ENCODE measurements at regions not wholly inside any gene's neighbourhood (a gene's known extent, or its start where the extent isn't known, plus 50 kb on each side); places are given as distances from the start of the nearest gene placed in this dataset.

DNA sequence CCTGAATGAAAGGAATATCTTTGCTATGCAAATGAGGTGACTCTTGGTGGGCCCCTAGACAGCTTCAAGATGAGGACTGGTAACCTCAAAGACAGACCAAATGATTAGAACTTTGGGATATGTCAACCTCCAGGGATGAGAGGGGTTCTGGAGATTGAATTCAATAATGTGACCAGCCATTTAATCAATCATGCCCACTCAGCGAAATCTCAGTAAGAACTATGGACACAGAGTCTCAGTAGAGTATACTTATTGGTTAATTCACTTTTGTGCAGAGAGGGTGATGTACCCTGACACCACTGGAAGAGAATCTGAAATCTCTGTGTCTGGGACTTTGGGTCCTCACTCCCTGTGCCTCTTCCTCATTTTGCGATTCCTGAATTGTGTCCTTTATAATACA lies 662.8 kb downstream of the OLFM4 start:
- no peak for DNase-seq (ENCODE audit: low spot score)

DNA sequence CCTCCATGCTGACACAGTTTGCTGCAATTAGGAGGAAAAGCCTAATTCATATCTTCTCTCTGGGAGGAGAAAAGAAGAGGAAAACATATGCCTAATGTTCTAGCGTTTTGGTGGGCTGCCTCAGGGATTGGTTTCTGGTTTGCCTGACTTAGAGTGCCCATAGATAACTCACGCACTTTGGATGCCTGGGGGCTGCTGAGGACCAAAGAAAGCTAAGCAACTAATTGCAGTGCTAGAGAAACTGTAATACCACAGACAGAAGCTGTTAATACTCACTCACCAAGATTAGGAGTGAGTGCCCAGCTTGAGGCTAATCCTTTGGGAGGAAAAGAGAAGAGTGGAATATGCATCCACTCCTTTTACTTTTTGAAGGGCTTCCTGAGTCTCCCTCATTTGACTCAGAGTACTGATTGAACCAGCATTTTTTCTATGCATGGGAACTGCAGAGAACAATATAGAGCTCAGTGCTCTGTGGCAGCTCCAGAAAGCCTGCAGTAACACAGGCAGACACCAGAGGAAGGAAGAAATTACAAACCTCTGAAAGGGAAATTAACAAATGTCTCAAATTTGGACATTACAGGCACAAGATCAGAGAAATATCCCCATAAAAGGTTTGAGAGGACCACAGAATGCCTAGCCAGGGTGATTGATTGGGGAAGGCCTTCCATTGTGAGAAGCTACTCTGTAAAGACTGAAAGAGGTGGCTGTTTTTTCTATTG lies 666.4 kb downstream of the OLFM4 start:
- peak; percentile 43 for DNase-seq (ENCODE audit: low spot score)

DNA sequence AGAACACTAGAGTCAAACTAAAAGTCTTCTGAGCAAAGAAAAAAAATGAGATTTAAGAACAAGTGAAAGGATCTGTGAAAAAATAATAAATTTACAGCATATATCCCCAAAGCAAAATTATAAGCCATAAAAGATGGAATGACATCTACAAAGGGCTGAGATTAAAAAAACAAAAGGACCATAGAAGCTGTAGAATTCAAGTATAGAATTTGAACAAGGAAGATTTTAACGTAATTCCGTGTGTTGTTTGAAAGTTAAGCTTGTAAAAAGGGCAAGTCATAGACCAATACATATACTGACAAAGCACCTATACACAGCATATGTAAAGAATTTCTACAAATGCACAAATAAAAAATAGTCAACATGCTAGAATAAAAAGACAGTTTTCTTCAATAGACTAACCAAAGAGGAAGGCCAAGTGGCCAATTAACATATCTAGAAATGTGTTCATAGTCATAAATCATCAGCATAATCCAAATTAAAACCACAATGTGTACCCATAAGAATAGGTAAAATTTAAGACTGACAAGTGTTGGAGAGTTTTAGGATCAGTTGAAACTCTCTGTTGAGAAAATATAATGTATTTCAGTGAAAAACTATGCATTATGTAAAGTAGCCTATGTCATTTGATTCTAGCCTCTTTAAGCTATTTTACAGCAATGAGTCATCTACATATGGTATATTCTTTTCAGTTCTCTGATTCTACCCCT lies 674.9 kb downstream of the OLFM4 start:
- no peak for DNase-seq (ENCODE audit: low spot score)

DNA sequence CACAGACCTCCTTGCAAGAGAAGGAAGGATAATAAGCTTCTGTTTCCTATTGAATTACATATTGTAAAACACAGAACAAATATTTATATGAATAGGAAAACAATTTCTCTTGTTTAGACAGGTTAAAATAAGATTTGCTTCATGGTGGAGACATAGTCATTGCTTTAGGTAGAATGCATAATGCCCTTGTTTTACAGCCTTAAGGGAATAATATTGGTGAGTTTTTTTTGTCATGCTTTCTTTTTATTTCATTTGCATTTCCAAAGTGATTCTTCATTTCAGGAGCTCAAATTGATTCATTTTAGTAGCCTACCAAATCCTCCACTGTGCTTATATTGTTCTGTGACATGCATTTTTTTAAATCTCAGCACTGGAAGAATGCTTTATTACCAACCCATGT lies 690.7 kb downstream of the OLFM4 start:
- DNase-seq (ENCODE audit: low spot score) = no peak

DNA sequence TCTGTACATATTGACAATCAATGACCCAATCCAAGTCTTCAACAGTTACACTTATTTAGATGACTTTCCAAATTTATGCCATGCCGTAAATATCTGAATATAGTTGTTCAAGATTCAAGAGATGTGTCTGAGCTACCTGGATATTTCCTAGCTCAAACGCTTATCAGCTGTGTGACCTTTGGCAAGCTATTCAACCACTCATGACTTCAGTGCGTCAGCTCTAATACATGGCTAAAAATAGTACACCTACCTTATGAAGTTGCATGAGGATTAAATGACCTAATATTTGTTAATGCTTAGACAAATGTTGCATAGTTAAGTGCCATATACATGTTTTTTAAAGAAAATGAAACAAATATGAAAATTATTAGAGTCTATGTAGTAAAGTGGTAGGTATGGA lies 704.1 kb downstream of the OLFM4 start:
- no peak for DNase-seq (ENCODE audit: low spot score)

DNA sequence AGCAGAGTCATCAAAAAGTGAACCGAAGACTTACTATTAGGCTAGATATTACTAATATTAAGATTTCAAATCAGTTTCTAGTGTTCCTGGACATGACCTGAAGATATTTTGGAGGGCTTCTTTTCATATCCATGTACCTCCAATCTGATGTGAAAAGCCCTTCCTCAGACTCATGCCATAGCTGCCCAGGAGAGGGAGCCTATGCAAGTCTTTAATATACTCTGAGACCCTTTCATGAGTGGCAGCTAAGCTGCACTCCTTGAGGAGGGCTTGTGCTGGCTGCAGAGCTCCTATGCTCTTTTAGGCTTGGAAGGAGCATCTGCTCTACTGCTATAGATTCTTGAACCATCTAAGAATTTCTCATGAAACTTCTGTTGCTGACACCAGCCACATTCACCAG lies 715.3 kb downstream of the OLFM4 start:
- DNase-seq (ENCODE audit: low spot score) = no peak

DNA sequence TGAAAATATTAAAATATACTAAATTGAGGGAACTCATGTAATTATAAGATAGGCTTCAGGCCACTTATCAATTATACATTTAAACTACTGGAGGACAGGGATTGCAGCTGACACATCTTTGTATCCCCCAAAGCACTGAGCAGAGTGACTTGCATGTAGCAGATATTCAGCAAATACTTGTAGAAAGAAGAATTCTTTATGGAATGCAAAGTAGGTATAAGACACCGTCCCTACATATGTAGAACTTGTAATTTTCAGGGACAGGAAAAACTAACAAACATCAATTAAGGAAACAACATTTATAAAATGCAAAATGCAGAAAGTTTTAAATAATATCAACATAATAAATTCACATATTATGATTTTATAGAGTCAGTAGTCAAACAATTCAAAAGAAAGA lies 719.2 kb downstream of the OLFM4 start:
- no peak for DNase-seq (ENCODE audit: low spot score)

DNA sequence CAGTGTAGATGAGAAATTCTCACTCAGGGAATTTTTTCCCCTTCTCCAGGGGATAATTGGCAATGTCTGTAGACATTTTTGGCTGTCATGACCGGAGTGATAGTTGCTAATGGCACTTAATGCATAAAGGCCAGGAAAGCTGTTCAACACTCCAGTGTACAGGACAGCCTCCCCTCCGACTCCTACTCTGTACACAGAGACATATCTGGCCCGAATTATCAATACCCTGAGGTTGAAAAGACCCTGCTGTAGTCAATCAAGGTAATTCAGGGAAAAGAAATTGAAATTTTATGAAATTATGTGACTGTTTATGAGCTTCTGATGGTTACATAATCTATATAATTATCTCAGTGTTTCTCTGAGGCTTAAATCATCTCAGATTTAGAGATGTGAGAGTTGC lies 720.7 kb downstream of the OLFM4 start:
- no peak for DNase-seq (ENCODE audit: low spot score)

DNA sequence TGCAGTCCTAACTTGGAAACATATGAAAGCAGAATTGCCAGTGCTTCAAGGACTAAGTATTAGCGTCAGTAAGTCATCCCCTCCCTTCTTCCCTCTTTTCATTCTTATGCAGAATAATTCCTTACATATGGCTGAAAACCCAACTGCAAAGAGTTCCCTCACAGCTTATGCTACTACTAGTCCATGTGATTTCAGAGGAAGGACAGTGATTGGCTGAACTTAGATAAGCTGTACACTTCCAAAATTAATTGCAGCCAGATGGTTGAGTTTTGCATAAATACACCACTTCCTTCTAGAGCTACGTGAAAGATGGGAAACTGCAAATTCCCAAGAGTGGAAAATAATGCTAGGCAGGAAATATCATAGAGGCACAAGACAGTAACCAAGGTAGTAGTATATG lies 730.4 kb downstream of the OLFM4 start:
- DNase-seq (ENCODE audit: low spot score) = no peak

DNA sequence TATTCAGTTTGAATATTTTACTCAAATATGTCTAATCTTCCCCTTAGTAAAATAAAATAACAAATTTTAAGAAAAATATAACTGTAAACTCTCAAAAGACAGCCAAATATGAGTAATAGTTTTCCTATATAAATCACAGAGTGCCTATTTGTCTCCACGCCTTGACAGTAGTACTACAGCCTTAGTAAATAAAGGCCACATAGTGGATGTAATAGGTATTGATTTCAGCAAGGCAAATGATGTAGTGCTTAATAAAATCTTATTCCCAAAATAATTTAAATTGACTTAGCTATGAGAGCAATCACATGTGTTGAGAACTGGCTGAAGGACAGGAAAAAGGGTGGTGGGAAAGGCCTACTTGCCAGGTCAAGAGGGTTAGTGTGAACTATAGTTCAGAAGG lies 747.2 kb downstream of the OLFM4 start:
- DNase-seq (ENCODE audit: low spot score) = no peak

DNA sequence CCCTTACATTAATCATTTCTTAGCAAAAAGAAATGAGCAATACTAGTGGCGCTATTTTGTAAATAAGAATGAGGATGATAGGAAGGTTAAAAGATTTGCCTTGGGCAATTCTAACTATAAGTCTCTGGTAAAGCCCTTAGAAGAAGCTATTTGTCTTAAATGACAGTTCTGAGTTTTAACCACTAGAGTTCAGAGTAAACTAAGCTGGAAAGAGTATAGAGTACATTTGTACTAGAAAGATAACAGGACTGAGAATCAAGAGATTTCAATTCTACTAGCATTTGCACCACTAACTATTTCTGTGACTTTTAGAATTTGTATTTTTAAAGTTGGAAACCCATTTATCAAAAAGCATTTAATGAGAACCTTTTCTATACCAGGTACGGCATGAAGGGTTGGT lies 750.3 kb downstream of the OLFM4 start:
- DNase-seq (ENCODE audit: low spot score) = no peak

DNA sequence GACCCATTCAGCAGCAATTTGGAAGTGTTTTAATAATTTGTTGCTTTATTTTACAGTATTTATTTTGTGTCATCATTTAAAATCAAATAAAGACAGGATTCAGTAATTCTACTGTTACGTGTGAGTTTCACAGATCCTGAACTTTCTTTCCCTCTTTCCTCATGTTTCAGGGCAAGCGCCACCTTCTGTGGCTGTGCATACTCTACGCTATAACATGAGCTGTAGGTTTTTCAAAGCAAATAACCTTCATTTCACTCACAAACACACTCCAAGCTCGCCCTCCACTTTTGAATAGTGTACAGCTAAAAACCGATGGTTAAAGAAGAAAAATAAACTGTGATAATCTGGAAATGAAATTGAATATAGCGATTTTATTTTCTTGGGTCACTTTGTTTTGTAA lies 753.3 kb downstream of the OLFM4 start:
- DNase-seq (ENCODE audit: low spot score) = no peak

DNA sequence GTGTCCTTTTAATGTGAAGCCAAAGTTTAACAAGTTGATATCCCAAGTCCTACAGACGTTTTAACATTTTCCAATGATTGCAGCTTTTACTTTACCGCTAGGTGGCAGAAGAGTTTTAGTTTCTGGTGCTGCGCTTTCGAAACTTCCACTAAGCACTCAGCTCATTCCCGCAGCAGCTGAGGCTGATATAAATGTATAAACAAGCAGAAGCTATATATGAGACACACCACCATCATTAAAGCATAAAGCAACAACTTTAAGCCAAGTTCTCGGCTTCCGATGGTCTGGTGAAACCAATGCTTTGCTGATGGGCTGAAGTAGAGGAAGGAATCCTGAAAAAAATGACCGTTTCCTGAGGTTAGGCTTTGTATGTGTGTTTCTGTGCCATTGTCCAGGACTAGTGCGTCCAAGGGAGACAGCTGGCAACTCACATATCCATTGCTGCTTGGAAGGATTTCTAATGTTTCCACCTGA lies 753.9 kb downstream of the OLFM4 start:
- DNase-seq (ENCODE audit: low spot score) = peak; percentile 52

DNA sequence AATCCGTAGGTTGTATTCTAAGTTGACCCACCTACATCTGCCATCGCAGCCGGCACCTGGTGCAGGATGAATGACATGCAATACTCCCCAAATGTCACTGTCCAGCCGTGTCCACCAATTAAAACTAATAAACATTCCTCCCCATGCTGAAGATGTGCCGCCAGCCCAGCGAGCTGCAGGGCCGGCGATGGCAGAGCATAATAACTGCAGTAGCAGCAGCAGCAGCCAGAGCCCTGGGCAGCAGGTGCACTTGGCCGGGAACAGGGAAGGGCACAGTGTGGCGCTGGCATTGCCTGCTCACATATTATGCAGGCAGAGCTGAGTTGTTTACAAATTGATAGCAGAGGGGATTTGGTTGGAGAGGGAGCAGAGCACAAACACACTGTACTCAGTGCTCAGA lies 754.9 kb downstream of the OLFM4 start:
- peak; percentile 38 for DNase-seq (ENCODE audit: low spot score)

DNA sequence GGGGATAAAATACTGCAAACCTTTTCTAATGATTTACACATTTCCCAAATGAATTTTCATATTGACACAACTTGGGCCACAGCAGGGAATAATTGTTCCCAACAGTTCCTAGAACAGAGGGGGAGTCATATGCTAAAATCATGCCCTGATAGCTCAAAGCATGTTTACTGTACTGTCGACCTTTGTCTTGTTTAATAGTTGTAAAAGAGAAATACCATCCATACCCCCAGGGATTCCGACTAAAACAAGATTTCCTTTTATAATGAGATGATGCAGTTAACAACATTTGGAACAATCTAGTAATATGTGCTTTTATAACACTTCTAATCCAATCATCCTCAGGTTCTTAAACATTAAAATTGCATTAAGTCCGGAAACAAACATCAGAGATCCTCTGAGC lies 759.7 kb downstream of the OLFM4 start:
- DNase-seq (ENCODE audit: low spot score) = no peak

DNA sequence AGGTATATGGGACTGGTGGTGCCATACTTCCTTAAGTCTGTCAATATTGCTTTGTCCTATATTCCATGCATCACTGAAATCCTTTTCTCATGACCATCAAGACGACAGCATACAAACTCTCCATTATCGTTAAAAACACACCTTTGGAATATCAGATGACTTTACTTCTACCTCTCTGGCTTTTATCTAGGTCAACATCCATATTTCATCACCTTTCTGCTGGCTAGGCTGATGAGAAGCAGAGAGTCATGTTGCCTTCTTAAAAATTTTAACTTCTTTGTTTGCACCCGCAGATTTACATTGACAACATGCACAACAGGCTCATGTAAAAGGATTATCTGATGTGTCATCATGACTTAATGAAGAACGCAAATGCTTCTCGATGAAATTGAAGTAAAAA lies 771.4 kb downstream of the OLFM4 start:
- DNase-seq (ENCODE audit: low spot score) = no peak

DNA sequence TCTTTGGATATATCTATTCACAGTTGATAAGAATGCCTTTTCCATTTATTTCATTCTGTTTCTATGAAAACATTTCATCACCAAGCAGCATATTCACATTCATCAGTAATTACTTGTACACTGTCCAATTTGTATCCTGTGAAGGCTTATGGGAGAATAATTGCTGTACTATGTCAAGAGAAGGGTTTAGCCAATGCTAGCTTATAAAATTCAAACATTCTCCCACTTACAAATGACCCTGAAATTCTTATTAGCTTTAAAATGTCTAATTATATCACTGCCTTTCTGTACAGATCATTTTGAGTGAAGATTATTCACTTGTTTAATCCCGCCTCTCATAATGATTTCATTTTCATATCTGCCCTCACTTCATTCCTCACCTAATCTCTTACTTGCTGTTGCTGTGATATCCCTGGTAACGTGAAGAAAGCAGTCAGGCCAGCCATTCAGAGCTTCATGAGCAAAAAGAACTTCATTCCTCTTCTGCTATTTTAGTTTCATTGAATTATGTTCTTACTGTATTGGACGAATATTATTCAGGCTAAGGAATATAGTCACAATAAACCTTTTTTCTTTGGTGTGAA lies 778.7 kb downstream of the OLFM4 start:
- no peak for DNase-seq (ENCODE audit: low spot score)

DNA sequence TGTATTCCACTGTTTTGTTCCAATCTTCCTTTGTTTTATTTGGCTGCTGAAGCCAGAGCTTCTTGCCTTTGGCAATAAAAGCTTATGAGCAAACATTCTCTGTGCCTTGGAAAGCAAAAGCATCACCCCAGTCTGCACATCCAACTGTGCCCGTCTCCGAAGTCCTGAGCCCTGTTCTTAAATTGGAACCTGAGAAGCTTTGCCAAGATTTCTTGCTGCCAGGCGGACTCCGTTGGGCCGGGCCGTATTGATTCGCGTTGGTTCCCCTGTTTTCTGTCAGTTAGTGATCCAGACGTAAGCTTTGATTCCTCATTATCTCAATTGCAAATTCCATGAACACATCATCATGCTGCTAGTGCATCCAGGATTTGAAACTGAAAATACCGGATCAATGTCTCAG lies 793.0 kb downstream of the OLFM4 start:
- no peak for DNase-seq (ENCODE audit: low spot score)

DNA sequence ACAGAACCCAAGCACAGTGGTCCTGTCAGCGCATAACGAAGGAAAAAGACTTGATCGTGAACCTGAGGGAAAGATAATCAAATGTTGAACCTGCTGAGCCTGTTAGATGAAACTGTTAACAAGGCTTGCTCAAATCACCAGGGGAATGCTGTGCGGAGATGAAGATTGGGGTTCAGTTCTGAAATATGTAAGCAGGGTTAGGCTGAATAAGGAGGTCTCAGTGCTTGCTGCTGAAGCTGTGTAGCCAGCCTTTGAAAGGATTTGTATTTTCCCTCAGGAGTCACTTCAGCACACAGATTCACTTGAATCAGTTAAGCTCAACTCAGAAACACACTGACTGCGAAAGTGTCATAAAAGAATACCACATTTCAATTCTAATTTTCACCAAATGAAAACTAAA lies 793.5 kb downstream of the OLFM4 start:
- no peak for DNase-seq (ENCODE audit: low spot score)

DNA sequence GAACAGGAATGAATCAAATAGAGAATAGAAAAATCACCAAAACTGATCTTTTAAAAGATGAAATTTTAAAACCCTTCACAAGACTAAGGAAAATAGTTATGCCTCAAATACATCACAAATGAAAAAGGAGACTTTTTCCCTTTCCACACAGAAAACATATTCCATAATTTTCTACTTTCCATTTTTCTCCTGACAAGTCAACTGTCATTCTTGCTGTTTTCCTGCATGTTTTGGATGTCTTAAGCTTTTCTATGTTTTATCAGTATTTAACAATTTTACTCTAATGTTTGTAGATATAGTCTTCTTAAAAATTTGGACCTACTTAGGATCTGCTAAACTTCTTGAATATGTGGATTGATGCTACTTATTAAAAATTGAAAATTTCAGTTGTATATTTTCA lies 810.8 kb downstream of the OLFM4 start:
- DNase-seq (ENCODE audit: low spot score) = no peak

DNA sequence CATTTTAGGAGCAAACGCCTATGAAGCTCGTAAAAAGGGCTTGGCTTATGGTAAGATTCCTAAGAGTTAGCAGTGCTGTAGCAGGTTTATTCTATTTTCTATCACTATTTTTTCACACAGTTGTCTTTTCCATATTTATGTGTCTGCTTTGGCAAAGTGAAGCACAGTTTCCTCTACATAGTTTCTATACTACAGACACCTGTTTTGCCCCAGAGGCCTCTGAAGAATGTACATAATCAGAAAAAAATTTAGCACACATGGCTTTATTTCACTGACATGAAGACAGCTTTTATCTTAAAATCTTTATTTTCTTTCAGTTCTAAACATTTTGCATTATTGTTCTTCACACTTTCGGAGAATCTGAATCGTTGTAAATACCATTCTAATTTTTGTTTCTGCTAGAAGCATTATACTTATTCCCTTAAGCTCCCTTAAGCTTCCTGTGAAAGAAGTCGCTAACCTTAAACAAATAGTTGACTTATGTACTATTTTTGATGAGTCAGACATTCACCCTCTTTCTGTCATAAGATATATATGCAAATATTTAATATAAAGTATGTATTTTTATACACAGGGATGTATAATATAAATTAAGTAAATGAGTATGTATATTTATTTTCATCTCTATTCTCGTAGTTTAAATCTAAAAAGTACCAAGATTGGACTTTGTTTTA lies 816.0 kb downstream of the OLFM4 start:
- no peak for DNase-seq (ENCODE audit: low spot score)

DNA sequence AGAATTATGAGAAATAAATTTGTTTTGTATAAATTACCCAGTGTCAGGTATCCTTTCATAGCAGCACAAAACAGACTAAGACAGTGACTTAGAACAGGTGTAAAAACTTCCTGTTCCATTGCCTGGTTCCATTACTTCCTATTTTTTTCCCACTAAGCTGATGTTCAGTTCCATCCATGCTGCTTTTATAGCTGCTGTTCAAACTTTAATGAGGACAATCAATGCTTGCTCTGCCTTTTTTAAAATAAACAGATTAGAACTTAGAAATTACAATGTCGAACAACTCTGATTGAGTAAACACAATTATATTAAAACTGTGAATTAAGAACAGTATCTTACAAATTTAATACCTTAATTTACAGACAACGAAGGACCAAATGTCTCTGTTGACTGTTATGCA lies 818.9 kb downstream of the OLFM4 start:
- no peak for DNase-seq (ENCODE audit: low spot score)

DNA sequence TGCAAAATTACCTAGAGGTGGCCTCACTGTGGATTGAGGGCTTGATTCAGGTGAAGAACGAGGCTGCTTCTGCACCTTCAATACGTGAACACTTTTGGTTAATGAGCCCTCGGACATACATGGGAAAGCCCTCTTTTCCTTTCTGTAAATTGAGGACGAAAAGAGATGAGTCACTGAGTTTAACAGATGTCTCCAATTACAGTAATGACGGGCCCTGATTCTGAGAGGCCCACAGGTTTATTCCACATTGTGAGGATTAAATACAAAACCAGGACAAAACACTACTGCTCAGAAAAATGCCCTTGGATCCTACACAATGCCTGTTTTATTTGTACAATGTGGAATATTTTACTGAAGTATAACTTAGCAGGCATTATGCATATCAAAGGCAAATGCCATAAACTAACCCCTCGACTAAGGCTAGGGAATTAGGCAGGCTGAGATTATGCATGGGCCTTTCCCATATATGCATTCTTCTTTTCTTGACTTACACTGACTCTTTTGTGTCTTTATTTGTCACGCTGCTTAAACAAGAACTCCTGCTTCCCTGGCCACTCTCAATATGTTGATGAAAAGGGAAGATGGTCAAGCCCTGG lies 819.9 kb downstream of the OLFM4 start:
- DNase-seq (ENCODE audit: low spot score) = no peak

Measured in ecto neural progenitor cell (in vitro differentiated cells).